Smooth muscle cell (in vitro differentiated cells): ENCODE measurements at regions not wholly inside any gene's neighbourhood (a gene's known extent, or its start where the extent isn't known, plus 50 kb on each side); places are given as distances from the start of the nearest gene placed in this dataset.

Source experiments
- DNase-seq: peaks from one replicate; lab custom pipeline; 2025; ENCODE audit not compliant: unreplicated experiment; lab: John Stamatoyannopoulos, UW
- H2AFZ ChIP-seq: fragments of 200-600 bp; sonication (generic); 2 replicates; pipeline ENCODE4 v1.6.0; 2016; ENCODE audit warnings: antibody characterized with exemption, low read depth, mild to moderate bottlenecking
- H3F3A ChIP-seq: fragments of 200-600 bp; sonication (generic); 2 replicates; pipeline ENCODE4 v1.6.0; 2017; ENCODE audit warnings: antibody characterized with exemption, low read depth
- H3K27ac ChIP-seq: fragments of 200-600 bp; sonication (generic); 2 replicates; pipeline ENCODE4 v1.5.1; 2016; ENCODE audit warnings: low read depth, mild to moderate bottlenecking
- H3K27me3 ChIP-seq: fragments of 200-600 bp; sonication (generic); 2 replicates; pipeline ENCODE4 v1.6.1; 2016; ENCODE audit warnings: low read depth, mild to moderate bottlenecking
- H3K36me3 ChIP-seq: fragments of 200-600 bp; sonication (generic); 2 replicates; pipeline ENCODE4 v1.5.1; 2016; ENCODE audit warnings: low read depth
- H3K4me1 ChIP-seq: fragments of 200-600 bp; sonication (generic); 2 replicates; pipeline ENCODE4 v1.5.1; 2016; ENCODE audit warnings: low read depth
- H3K4me2 ChIP-seq: fragments of 200-600 bp; sonication (generic); 2 replicates; pipeline ENCODE4 v1.6.0; 2016; ENCODE audit warnings: mild to moderate bottlenecking
- H3K4me3 ChIP-seq: fragments of 200-600 bp; sonication (generic); 2 replicates; pipeline ENCODE4 v1.5.1; 2016; ENCODE audit warnings: mild to moderate bottlenecking
- H3K79me2 ChIP-seq: fragments of 200-600 bp; sonication (generic); 2 replicates; pipeline ENCODE4 v1.6.0; 2016; ENCODE audit warnings: low read depth, mild to moderate bottlenecking
- H3K9ac ChIP-seq: fragments of 200-600 bp; sonication (generic); 2 replicates; pipeline ENCODE4 v1.6.0; 2016; ENCODE audit warnings: low read depth
- H3K9me3 ChIP-seq: fragments of 200-600 bp; sonication (generic); replicated peaks from 2 replicates; pipeline ENCODE4 v1.5.1; 2016; ENCODE audit warnings: low read depth
- H4K20me1 ChIP-seq: fragments of 200-600 bp; sonication (generic); 2 replicates; pipeline ENCODE4 v1.6.0; 2016; ENCODE audit warnings: low read depth
- WGBS: methylation state at CpG from one replicate; pipeline ENCODE4 v1.1.7; 2016; ENCODE audit warnings: low lambda C conversion rate; 5-methylcytosine and 5-hydroxymethylcytosine counted together
- TF ChIP-seq, protein P1 (sequence below): fragments of 200-600 bp; sonication (generic); IDR thresholded peaks from 2 replicates; pipeline ENCODE4 v1.5.1; 2017; ENCODE audit warnings: borderline replicate concordance, mild to moderate bottlenecking, antibody characterized with exemption; ENCODE audit not compliant: insufficient read depth, poor library complexity, severe bottlenecking

DNA sequence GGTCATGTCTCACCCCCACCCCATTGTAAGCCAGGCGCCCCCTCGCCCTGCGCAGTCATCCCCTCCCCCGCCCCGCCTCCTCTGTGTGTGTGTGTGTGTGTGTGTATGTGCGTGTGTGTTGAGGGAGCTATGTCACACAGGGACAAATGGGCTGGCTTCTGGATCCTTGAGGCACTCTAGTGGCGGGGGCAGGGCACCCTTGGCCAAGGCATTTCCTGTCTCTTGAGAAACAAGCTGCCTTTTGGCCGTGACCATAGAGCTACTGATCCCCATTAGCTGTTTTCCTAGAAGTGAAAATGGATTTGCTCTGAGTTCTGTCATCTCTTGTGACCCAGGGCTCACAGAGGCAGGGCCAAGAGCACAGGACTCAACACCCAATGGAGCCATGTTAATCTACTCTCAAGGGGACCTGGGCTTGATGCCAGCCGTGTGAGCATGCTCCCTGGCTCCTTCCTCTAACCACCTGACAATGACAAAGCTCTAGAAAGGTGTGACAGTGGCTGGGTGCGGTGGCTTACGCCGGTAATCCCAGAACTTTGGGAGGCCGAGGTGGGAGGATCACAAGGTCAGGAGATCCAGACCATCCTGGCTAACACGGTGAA lies 162.5 kb upstream of the BCOR start:
- Histone ChIP-seq H3K4me3 (no peak overlapping the region), H3K36me3 (no peaks in the 10 kb centered on the region), H3K27ac (no peak overlapping the region), H3K4me2 (no peak overlapping the region), H4K20me1 (no peaks in the 10 kb centered on the region), H3F3A (peaks cover 8% of the 10 kb centered on the region), H3K9me3 (no peaks in the 10 kb centered on the region), H3K79me2 (no peaks in the 10 kb centered on the region), H3K9ac (no peak overlapping the region), H2AFZ (no peak overlapping the region), H3K27me3 (no peaks in the 10 kb centered on the region), H3K4me1 (no peaks in the 10 kb centered on the region)
- TF ChIP-seq, protein P1, sequence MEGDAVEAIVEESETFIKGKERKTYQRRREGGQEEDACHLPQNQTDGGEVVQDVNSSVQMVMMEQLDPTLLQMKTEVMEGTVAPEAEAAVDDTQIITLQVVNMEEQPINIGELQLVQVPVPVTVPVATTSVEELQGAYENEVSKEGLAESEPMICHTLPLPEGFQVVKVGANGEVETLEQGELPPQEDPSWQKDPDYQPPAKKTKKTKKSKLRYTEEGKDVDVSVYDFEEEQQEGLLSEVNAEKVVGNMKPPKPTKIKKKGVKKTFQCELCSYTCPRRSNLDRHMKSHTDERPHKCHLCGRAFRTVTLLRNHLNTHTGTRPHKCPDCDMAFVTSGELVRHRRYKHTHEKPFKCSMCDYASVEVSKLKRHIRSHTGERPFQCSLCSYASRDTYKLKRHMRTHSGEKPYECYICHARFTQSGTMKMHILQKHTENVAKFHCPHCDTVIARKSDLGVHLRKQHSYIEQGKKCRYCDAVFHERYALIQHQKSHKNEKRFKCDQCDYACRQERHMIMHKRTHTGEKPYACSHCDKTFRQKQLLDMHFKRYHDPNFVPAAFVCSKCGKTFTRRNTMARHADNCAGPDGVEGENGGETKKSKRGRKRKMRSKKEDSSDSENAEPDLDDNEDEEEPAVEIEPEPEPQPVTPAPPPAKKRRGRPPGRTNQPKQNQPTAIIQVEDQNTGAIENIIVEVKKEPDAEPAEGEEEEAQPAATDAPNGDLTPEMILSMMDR: no peak
- DNase-seq: no peak
- 83% methylated on average over 12 of the region's 14 CpGs for WGBS

DNA sequence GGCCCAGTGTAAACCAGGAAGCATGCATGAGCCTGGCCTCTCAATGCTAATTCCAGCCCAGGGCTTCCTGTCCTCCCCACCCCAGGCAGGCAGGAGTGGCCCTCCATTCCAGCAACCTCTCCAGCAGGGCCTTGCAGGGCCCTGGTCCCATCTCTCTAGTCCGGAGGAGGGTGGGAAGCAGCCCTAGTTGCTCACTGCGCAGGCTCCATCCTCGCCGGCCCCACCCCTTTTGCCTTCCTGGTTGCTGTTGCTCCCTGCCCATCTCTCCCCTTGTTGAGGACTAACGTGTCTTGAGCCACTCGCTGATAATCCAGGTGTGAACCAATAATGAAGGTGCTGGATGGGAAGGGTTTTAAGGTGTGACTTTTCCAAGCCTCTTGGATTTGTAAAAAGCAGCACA lies 161.2 kb upstream of the BCOR start:
- DNase-seq: no peak
- H3K9ac ChIP-seq: no peak overlapping the region
- no peak overlapping the region for H3K27ac ChIP-seq
- no peak overlapping the region for H3K4me3 ChIP-seq
- H3K79me2 ChIP-seq: no peaks in the 10 kb centered on the region
- H3F3A ChIP-seq: peaks cover 8% of the 10 kb centered on the region
- H2AFZ ChIP-seq: no peak overlapping the region
- no peak overlapping the region for H3K4me2 ChIP-seq
- no peaks in the 10 kb centered on the region for H4K20me1 ChIP-seq
- no peaks in the 10 kb centered on the region for H3K27me3 ChIP-seq
- 91% methylated on average over 6 of the region's 6 CpGs for WGBS
- no peaks in the 10 kb centered on the region for H3K9me3 ChIP-seq
- H3K4me1 ChIP-seq: no peaks in the 10 kb centered on the region
- H3K36me3 ChIP-seq: no peaks in the 10 kb centered on the region
- TF ChIP-seq, protein P1: no peak

DNA sequence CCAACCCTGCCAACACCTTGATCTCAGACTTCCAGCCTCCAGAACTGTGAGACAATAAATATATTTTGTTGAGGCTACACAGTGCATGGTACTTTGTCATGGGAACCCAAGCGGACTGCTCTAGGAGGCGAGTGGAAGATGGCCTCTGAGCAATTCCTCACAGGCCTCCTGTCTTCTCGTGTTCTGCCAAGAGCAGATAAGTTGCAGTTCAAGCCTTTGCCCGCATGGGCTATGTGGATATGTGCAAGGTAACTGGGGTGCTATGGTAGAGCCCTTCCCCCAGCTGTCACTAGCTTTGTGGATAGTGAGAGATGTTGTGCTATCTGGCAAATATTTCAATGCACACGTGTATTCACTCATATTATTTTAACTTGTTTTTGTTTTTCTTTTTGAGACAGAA lies 156.0 kb upstream of the BCOR start:
- TF ChIP-seq, protein P1: no peak
- H3F3A ChIP-seq: no peaks in the 10 kb centered on the region
- H3K4me2 ChIP-seq: no peak overlapping the region
- no peaks in the 10 kb centered on the region for H4K20me1 ChIP-seq
- no peaks in the 10 kb centered on the region for H3K79me2 ChIP-seq
- H3K27ac ChIP-seq: no peak overlapping the region
- H3K36me3 ChIP-seq: no peaks in the 10 kb centered on the region
- H3K4me3 ChIP-seq: no peak overlapping the region
- WGBS: 89% methylated on average over 5 of the region's 5 CpGs
- H3K9me3 ChIP-seq: no peaks in the 10 kb centered on the region
- H3K27me3 ChIP-seq: no peaks in the 10 kb centered on the region
- no peaks in the 10 kb centered on the region for H3K4me1 ChIP-seq
- H2AFZ ChIP-seq: no peak overlapping the region
- no peak for DNase-seq
- no peak overlapping the region for H3K9ac ChIP-seq

DNA sequence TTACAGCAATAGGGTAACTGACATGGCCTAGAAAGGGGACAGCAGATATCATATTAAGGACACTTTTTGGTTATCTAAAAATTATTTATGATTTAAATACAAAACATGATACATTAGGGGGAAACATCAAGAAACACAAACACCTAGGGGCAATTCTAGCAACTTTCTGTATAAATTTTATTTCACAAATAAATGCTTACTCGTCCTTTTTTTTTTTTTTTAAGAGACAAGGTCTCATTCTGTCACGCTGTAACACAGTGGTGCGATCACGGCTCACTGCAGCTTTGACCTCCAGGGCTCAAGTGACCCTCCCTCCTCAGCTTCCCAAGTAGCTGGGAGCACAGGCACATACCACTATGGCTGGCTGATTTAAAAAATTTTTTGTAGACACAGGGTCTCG lies 151.8 kb upstream of the BCOR start:
- H3K36me3 ChIP-seq: no peaks in the 10 kb centered on the region
- H3K4me1 ChIP-seq: no peaks in the 10 kb centered on the region
- no peaks in the 10 kb centered on the region for H4K20me1 ChIP-seq
- 93% methylated on average over 5 of the region's 5 CpGs for WGBS
- peaks cover 7% of the 10 kb centered on the region for H3F3A ChIP-seq
- H2AFZ ChIP-seq: no peak overlapping the region
- no peak overlapping the region for H3K4me3 ChIP-seq
- no peak overlapping the region for H3K4me2 ChIP-seq
- H3K27ac ChIP-seq: no peak overlapping the region
- no peak for DNase-seq
- no peak overlapping the region for H3K9ac ChIP-seq
- no peaks in the 10 kb centered on the region for H3K27me3 ChIP-seq
- TF ChIP-seq, protein P1: no peak
- H3K79me2 ChIP-seq: no peaks in the 10 kb centered on the region
- H3K9me3 ChIP-seq: no peaks in the 10 kb centered on the region
